ENCODE measurements at regions not wholly inside any gene's neighbourhood (a gene's known extent, or its start where the extent isn't known, plus 50 kb on each side); places are given as distances from the start of the nearest gene placed in this dataset.

DNA sequence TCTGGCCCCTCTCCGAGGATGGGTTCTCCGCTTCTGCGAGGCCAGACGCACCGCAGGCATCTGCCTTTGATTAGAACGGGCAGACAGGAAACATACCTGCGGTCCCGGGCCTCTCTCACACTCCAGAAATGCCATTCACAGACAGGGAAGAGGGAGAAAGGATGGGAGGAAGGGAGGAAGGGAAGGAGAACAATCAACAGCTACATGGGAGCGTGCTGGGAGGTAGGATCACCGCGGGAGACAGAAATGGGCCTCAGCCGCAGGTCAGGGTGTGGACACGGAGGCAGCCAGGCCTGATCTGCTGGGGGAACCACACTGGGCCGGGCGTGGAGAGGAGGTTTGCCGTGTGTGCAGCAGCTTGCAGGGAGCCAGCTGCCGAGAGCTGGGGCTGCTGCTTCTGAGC lies 90.7 kb upstream of the RGMA start:
- TF ChIP-seq, protein P1, sequence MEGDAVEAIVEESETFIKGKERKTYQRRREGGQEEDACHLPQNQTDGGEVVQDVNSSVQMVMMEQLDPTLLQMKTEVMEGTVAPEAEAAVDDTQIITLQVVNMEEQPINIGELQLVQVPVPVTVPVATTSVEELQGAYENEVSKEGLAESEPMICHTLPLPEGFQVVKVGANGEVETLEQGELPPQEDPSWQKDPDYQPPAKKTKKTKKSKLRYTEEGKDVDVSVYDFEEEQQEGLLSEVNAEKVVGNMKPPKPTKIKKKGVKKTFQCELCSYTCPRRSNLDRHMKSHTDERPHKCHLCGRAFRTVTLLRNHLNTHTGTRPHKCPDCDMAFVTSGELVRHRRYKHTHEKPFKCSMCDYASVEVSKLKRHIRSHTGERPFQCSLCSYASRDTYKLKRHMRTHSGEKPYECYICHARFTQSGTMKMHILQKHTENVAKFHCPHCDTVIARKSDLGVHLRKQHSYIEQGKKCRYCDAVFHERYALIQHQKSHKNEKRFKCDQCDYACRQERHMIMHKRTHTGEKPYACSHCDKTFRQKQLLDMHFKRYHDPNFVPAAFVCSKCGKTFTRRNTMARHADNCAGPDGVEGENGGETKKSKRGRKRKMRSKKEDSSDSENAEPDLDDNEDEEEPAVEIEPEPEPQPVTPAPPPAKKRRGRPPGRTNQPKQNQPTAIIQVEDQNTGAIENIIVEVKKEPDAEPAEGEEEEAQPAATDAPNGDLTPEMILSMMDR (IDR thresholded peaks at IDR 0.05) = no peak
- TF ChIP-seq POLR2A (IDR thresholded peaks at IDR 0.05) = no peak
